Mesenteric fat pad (tissue), 1 donor: ENCODE measurements at regions not wholly inside any gene's neighbourhood (a gene's known extent, or its start where the extent isn't known, plus 50 kb on each side); places are given as distances from the start of the nearest gene placed in this dataset.
"Not testable (repeated sequence)": the region's sequence is repeated elsewhere in the genome, so short reads cannot be mapped to it uniquely, and the experiment has no call there.

ENCODE experiments used
- DNase-seq: peaks from one replicate; pipeline ENCODE4 v3.0.0-alpha.2; 2020; ENCODE audit warnings: low spot score
- donor health status: DM: yes; HTN: yes; CAD: no.

GRCh38 chr21:35506771-35507170 lies 457.7 kb upstream of the RUNX1 start:
- no peak for DNase-seq

- DNase-seq = no peak
Observed at GRCh38 chr21:35506352-35506751, 457.2 kb upstream of the RUNX1 start.

- DNase-seq = no peak
Observed at GRCh38 chr21:35504951-35505466, 455.9 kb upstream of the RUNX1 start.

- no peak for DNase-seq
Observed at GRCh38 chr21:35504277-35504676, 455.2 kb upstream of the RUNX1 start.

GRCh38 chr21:35503671-35504070 lies 454.6 kb upstream of the RUNX1 start:
- no peak for DNase-seq

- DNase-seq = no peak
Observed at GRCh38 chr21:35502821-35503220, 453.7 kb upstream of the RUNX1 start.

- not testable (repeated sequence) for DNase-seq
Observed at GRCh38 chr21:35497522-35497921, 448.4 kb upstream of the RUNX1 start.

GRCh38 chr21:35491920-35492678 lies 443.0 kb upstream of the RUNX1 start:
- no peak for DNase-seq

GRCh38 chr21:35491114-35491513 lies 442.0 kb upstream of the RUNX1 start:
- no peak for DNase-seq

GRCh38 chr21:35489389-35489980 lies 440.4 kb upstream of the RUNX1 start:
- no peak for DNase-seq

GRCh38 chr21:35488946-35489345 lies 439.8 kb upstream of the RUNX1 start:
- DNase-seq = no peak

GRCh38 chr21:35485364-35485763 lies 436.3 kb upstream of the RUNX1 start:
- no peak for DNase-seq

GRCh38 chr21:35484851-35485250 lies 435.7 kb upstream of the RUNX1 start:
- no peak for DNase-seq

- DNase-seq = no peak
Observed at GRCh38 chr21:35484032-35484431, 434.9 kb upstream of the RUNX1 start.

- DNase-seq = no peak
Observed at GRCh38 chr21:35482933-35483662, 434.0 kb upstream of the RUNX1 start.

- DNase-seq = no peak
Observed at GRCh38 chr21:35482096-35482495, 433.0 kb upstream of the RUNX1 start.

- no peak for DNase-seq
Observed at GRCh38 chr21:35481005-35481404, 431.9 kb upstream of the RUNX1 start.

- DNase-seq = no peak
Observed at GRCh38 chr21:35479529-35479928, 430.4 kb upstream of the RUNX1 start.

- DNase-seq = no peak
Observed at GRCh38 chr21:35479065-35479448, 430.0 kb upstream of the RUNX1 start.

GRCh38 chr21:35478161-35479064 lies 429.3 kb upstream of the RUNX1 start:
- no peak for DNase-seq

GRCh38 chr21:35477622-35478021 lies 428.5 kb upstream of the RUNX1 start:
- no peak for DNase-seq
